Left lung (tissue), 4 donors: ENCODE measurements at regions not wholly inside any gene's neighbourhood (a gene's known extent, or its start where the extent isn't known, plus 50 kb on each side); places are given as distances from the start of the nearest gene placed in this dataset.

Experiments
- ATAC-seq: fragments of 200-7000 bp; cut with Tn5 transposase; one replicate; pipeline ENCODE4 v1.9.1; 2020; ENCODE audit warnings: moderate library complexity
- DNase-seq, 4 donors: peaks; one replicate each; pipeline ENCODE4 v3.0.0-alpha.2; 2013 to 2020
- H3K27ac ChIP-seq, 2 donors: fragments of 200-600 bp; sonication (generic) in 1 of 2; one replicate each; pipeline versions ENCODE4 v1.5.0 to v1.8.0; 2020 to 2021
- H3K27me3 ChIP-seq, 2 donors: fragments of 200-600 bp; sonication (generic) in 1 of 2; one replicate each; pipeline versions ENCODE4 v1.5.0 to v1.8.0; 2020 to 2021
- H3K36me3 ChIP-seq, 2 donors: fragments of 200-600 bp; sonication (generic) in 1 of 2; one replicate each; pipeline versions ENCODE4 v1.5.0 to v1.8.0; 2020 to 2021
- H3K4me1 ChIP-seq, 2 donors: fragments of 200-600 bp; one replicate each; pipeline ENCODE4 v1.8.0; 2021
- H3K4me3 ChIP-seq, 2 donors: fragments of 200-600 bp; sonication (generic) in 1 of 2; one replicate each; pipeline versions ENCODE4 v1.5.0 to v1.8.0; 2020 to 2021; ENCODE audit warnings: mild to moderate bottlenecking in 1 of 2
- H3K9me3 ChIP-seq, 2 donors: fragments of 200-600 bp; sonication (generic) in 1 of 2; one replicate each; pipeline versions ENCODE4 v1.5.0 to v1.8.0; 2020 to 2021
- intact Hi-C, 2 donors: fragments of 100-400 bp; cut with DNase I; formaldehyde crosslinking; loops; one replicate each; pipeline versions ENCODE4 v1.11.2 to v1.14.2; 2022
- TF ChIP-seq, protein P1 (sequence below), 2 donors: fragments of 200-600 bp; sonication (generic) in 1 of 2; IDR thresholded peaks; one replicate each; pipeline versions ENCODE4 v1.5.0 to v1.8.0; 2021; ENCODE audit warnings: antibody characterized with exemption in 2 of 2
- donor health status: DM: no; HTN: yes; CAD: no.
- donor health status: DM: no; HTN: no; CAD: no.

DNA sequence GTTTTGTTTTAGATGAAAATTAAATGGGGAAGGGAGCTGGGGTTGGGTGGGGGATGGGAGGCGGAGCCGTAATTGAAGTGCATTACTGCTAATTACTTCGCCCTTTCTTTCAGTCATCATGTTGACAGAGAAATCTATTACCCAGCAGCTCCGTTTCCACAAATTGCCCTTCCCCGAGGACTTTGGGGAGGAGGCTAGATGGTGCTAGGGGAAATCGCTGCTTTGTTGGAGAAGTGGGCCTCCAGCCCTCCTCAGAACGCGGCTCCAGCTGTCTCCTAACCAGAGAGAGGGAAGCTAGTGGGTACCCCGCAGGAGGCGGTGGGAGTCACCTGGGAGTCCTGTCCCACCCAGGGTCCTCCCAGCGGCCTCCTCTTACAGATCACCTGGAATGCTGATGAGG is 130.9 kb upstream of the MYCN start:
- H3K4me3 ChIP-seq: no peak overlapping the region
- DNase-seq (no peak), ATAC-seq (no peak)
- TF ChIP-seq, protein P1, sequence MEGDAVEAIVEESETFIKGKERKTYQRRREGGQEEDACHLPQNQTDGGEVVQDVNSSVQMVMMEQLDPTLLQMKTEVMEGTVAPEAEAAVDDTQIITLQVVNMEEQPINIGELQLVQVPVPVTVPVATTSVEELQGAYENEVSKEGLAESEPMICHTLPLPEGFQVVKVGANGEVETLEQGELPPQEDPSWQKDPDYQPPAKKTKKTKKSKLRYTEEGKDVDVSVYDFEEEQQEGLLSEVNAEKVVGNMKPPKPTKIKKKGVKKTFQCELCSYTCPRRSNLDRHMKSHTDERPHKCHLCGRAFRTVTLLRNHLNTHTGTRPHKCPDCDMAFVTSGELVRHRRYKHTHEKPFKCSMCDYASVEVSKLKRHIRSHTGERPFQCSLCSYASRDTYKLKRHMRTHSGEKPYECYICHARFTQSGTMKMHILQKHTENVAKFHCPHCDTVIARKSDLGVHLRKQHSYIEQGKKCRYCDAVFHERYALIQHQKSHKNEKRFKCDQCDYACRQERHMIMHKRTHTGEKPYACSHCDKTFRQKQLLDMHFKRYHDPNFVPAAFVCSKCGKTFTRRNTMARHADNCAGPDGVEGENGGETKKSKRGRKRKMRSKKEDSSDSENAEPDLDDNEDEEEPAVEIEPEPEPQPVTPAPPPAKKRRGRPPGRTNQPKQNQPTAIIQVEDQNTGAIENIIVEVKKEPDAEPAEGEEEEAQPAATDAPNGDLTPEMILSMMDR (IDR thresholded peaks at IDR 0.05): no peak
- H3K9me3 ChIP-seq: no peaks in the 10 kb centered on the region
- H3K27ac ChIP-seq: no peak overlapping the region
- H3K27me3 ChIP-seq: no peaks in the 10 kb centered on the region
- H3K36me3 ChIP-seq: no peaks in the 10 kb centered on the region
- no peaks in the 10 kb centered on the region for H3K4me1 ChIP-seq
- intact Hi-C loops: no loop called here

DNA sequence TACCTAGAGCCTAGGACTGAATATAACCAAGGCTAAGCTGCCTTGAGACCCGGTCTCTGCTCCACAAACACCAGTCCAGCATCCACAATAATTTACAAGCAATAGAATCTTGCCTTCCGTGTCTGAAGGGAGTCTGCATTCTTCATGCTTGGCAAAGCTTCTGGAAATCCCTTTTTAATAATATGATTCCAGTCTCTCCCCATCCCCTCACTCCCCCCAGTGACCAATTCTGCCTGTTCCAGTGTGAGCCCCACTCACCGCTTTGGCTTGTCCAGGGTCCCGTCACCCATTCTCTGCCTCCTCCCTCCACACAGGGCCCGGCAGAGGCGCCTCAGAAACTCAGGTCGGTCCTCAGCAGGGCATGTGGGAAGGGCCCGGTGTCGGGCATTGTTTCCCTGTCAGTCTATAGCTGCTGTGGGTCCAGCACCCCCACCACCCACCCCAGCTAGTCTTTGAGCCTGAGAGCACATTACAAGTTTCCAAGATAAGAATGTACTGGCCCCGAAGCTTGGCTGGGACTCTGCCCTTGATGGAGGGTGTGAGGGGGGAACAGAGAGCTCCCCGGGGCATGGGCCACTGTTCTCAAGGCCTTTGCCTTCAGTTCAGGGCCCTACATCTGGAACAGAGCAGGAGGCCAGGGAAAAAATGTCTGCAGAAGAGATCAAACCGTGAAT is 129.7 kb upstream of the MYCN start:
- intact Hi-C loops: no loop called here
- ATAC-seq: no peak
- no peaks in the 10 kb centered on the region for H3K9me3 ChIP-seq

DNA sequence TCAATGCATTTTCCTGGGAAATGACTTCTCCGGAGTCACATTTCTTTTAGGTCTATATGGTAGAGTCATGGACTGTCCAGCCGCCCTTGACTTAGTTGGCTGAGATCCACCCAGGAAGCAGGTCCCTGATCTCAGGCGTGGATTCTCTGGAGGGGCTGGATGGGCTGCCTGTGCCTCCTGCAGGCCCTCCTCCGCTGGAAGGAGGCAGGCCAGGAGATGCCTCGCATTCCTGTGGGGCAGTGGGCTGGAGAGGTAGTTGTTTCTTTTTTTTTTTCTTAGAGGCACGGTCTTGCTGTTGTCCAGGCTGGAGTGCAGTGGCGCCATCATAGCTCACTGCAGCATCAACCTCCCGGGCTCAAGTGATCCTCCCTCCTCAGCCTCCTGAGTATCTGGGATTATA is 129.0 kb upstream of the MYCN start:
- no peaks in the 10 kb centered on the region for H3K27me3 ChIP-seq
- ATAC-seq (no peak), DNase-seq (no peak)
- no peaks in the 10 kb centered on the region for H3K9me3 ChIP-seq
- H3K4me3 ChIP-seq: no peak overlapping the region
- H3K36me3 ChIP-seq: no peaks in the 10 kb centered on the region
- TF ChIP-seq, protein P1 (IDR thresholded peaks at IDR 0.05): no peak
- no peak overlapping the region for H3K27ac ChIP-seq
- no peaks in the 10 kb centered on the region for H3K4me1 ChIP-seq
- intact Hi-C loops: no loop called here

More for the DNA sequence above, 129.7 kb upstream of the MYCN start:
- H3K4me3 ChIP-seq: no peak overlapping the region
- TF ChIP-seq, protein P1 (IDR thresholded peaks at IDR 0.05): no peak
- no peaks in the 10 kb centered on the region for H3K36me3 ChIP-seq
- no peaks in the 10 kb centered on the region for H3K4me1 ChIP-seq
- no peaks in the 10 kb centered on the region for H3K27me3 ChIP-seq
- no peak for DNase-seq
- no peak overlapping the region for H3K27ac ChIP-seq

DNA sequence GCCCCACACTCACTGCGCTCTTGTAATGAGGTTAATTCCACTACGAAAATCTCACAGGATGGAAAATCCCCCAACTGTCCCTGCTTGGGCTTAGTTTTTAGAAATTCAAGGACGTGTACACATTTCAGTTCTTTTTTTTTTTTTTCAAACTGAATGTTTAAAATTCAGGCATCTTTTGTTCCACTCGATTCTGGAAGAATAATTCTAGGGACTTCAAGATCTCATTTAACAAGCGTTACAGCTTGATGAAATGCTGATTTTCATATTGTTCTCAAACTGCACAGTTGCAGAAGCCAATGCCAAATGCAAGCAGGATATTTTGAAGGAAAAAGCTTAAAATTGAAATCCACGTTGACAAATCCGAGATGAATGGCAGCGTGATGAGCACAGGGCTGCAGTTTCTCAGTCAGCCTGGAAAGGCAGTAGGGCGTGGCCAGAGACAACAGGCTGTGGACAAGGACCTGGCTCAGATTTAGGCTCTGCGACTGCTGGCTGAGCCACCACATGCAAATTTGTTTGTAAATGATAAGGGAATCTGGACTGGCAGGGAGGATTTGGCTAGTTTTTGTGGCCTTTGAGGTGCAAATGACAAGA is 128.1 kb upstream of the MYCN start:
- H3K4me1 ChIP-seq: no peaks in the 10 kb centered on the region
- intact Hi-C loops: no loop called here
- TF ChIP-seq, protein P1 (IDR thresholded peaks at IDR 0.05): no peak
- no peak overlapping the region for H3K4me3 ChIP-seq
- DNase-seq (no peak), ATAC-seq (no peak)
- no peak overlapping the region for H3K27ac ChIP-seq
- H3K9me3 ChIP-seq: no peaks in the 10 kb centered on the region
- peaks cover 0 to 6% of the 10 kb centered on the region in 2 donors for H3K27me3 ChIP-seq
- no peaks in the 10 kb centered on the region for H3K36me3 ChIP-seq

DNA sequence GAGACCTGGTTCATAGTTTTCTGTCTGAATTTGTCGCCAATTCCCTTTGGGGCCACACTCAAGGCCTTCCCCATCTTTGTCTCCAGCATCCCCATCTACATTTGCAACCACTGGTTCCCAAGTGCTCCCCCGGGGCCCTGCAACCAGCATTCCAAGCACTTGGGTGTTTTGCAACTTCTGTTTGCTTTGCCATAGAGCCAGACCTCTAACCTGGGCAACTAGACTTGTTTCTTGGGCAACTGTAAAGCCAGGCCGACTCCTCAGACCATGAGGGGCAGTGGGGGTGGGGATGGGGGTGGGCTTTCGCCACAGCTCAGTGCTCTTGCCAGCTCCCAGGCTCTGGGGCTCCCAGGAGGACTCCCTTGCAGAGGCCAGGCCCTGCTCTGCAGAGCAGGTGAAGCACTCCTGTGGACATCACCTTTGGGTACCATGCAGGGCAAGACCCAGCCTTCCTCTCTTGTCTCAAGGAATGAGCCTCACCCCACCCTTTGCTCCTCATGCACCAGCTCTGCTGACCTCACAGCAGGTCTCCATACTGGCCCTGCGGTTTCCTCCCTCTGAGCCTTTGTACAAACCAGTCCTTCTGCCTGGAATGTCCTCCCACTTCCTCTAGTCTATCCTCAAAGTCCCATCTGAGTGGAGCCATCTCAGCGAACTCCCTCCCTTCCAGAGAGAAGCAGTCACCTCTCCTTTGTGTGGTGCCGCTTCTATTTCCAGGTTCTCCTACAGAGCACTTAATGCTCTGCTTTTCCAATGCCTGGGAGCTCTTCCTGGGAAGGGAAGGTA is 126.7 kb upstream of the MYCN start:
- intact Hi-C loops: no loop called here
- DNase-seq (no peak), ATAC-seq (no peak)
- H3K36me3 ChIP-seq: no peaks in the 10 kb centered on the region
- H3K4me1 ChIP-seq: no peaks in the 10 kb centered on the region
- peaks cover 0 to 19% of the 10 kb centered on the region in 2 donors for H3K27me3 ChIP-seq
- H3K9me3 ChIP-seq: no peaks in the 10 kb centered on the region
- H3K27ac ChIP-seq: no peak overlapping the region
- TF ChIP-seq, protein P1 (IDR thresholded peaks at IDR 0.05): no peak
- no peak overlapping the region for H3K4me3 ChIP-seq
